Ectodermal cell (in vitro differentiated cells): ENCODE measurements at regions not wholly inside any gene's neighbourhood (a gene's known extent, or its start where the extent isn't known, plus 50 kb on each side); places are given as distances from the start of the nearest gene placed in this dataset.
A peak's percentile ranks its signal among the peaks of the same experiment; 100 is the strongest.

Source experiments
- H3K27ac ChIP-seq: 2 replicates; pipeline ENCODE4 v1.7.0; 2013; ENCODE audit warnings: mild to moderate bottlenecking, low read depth, low read length; ENCODE audit not compliant: insufficient read depth, poor library complexity, severe bottlenecking
- H3K27me3 ChIP-seq: 2 replicates; pipeline ENCODE4 v1.7.0; 2013; ENCODE audit warnings: mild to moderate bottlenecking, low read length; ENCODE audit not compliant: insufficient read depth, control insufficient read depth, poor library complexity, severe bottlenecking
- H3K36me3 ChIP-seq: one replicate; pipeline ENCODE4 v1.7.0; 2013; ENCODE audit warnings: low read length; ENCODE audit not compliant: control insufficient read depth, insufficient read depth
- H3K4me1 ChIP-seq: one replicate; pipeline ENCODE4 v1.7.0; 2013; ENCODE audit warnings: low read length; ENCODE audit not compliant: control insufficient read depth, insufficient read depth
- H3K4me3 ChIP-seq: 2 replicates; pipeline ENCODE4 v1.7.0; 2013; ENCODE audit warnings: low read depth, low read length, control low read depth; ENCODE audit not compliant: insufficient read depth
- H3K9me3 ChIP-seq: 2 replicates; pipeline ENCODE4 v1.7.0; 2013; ENCODE audit warnings: mild to moderate bottlenecking, low read length, moderate library complexity; ENCODE audit not compliant: control insufficient read depth
- WGBS, 2 experiments: methylation state at CpG; one replicate each; pipeline ENCODE4 v1.1.7; 2013; ENCODE audit warnings: missing lambda C conversion rate in 2 of 2; 5-methylcytosine and 5-hydroxymethylcytosine counted together

DNA sequence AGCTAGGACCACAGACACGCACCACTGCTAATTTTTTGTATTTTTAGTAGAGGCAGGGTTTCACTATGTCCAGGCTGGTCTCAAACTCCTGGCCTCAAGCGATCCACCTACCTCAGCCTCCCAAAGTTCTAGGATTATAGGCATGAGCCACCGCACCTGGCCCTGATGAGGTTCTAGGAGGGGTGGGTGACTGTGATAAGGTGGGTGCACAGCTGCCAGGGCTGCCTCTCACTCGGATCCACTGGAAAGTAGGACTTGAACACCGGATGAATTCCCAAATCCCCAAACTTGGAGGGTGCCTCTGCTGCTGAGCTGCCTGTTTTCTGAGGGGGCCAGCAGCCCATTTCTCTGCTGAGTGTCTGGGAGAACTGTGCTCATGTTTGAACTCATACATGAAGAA lies 68.2 kb upstream of the PARP1 start:
- no peaks in the 10 kb centered on the region for H3K27me3 ChIP-seq
- H3K4me1 ChIP-seq, result peaks cover 15% of the 10 kb centered on the region
- H3K4me3 ChIP-seq, result no peak overlapping the region

DNA sequence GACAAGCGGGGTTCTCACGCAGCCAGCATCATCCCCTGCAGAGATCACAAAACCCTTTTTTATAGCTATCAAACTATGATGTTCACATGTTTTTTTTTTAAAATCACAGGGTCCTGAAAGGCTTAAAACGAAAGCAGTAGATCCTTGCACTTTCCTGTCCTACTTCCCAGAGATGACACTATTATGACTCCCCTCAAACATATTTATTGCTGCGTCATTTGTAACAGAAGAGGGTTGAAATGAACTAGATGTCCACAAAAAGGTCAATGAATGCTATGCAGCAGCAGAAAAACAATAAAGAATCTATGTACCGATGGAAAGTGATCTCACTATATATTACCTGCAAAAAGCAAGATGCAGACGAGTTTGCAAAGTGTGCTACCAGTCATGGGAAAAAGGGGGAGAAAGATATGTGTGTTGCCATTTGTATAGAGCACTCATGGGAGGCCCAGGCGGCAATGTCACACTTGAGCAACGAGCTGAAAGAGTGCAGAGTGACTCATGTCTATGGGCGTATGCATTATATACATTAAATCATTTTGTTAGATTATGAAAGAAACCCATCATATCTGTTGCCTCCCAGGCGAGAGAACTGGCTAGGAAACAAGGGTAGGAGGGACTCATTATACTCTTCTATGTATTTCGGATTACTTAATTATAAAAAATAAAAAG lies 68.9 kb upstream of the PARP1 start:
- Histone ChIP-seq H3K27ac (no peak overlapping the region), H3K4me3 (no peak overlapping the region), H3K4me1 (peaks cover 13% of the 10 kb centered on the region), H3K36me3 (no peaks in the 10 kb centered on the region), H3K27me3 (no peaks in the 10 kb centered on the region), H3K9me3 (no peaks in the 10 kb centered on the region)
- 89 to 92% methylated on average over 7 to 9 of the region's 11 CpGs for WGBS, 2 experiments

More for the DNA sequence above, 68.2 kb upstream of the PARP1 start:
- Histone ChIP-seq H3K36me3 (no peaks in the 10 kb centered on the region), H3K9me3 (no peaks in the 10 kb centered on the region), H3K27ac (no peak overlapping the region)
- WGBS, 2 experiments, result 86 to 93% methylated on average over 5 of the region's 5 CpGs

DNA sequence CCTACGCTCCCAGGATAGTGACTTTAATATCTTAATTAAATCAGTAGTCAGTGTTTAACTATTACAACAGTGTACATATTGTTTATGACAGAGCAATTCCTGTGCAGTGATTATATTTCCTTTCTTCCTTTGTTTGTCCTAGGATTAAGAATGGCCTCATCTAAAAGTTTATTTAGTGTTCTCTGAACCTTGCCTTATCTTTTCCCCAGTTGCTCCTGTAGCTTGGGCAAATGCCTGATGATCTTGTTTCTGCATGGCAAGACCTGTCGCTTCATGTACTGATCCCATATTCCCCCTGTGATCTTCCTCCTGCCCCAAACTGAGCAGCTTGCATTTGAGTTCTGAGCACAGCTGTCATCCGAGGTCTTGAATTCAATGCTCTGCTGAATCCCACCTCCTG lies 69.1 kb upstream of the STUM start:
- no peak overlapping the region for H3K4me3 ChIP-seq
- no peaks in the 10 kb centered on the region for H3K27me3 ChIP-seq
- no peaks in the 10 kb centered on the region for H3K9me3 ChIP-seq
- 81 to 92% methylated on average over 2 of the region's 3 CpGs for WGBS, 2 experiments
- no peaks in the 10 kb centered on the region for H3K36me3 ChIP-seq
- H3K4me1 ChIP-seq, result peaks cover 17% of the 10 kb centered on the region
- H3K27ac ChIP-seq, result no peak overlapping the region

DNA sequence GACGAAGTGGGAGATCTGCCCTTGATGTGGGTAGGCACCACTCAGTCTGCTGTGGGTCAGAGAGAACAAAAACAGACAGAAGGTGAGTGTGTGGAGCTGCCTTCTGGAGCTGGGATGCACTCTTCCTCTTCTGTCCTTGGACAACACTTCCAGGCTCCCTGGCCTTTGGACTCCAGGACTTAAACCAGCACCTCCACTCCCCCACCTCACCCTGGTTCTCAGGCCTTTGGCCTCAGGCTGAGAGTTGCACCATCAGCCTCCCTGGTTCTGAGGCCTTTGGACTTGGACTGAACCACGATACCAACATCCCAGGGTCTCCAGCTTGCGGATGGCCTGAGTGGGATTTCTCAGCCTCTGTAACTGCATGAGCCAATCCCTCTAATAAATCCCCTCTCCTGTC lies 68.1 kb upstream of the STUM start:
- peaks cover 9% of the 10 kb centered on the region for H3K4me1 ChIP-seq
- H3K27me3 ChIP-seq, result no peaks in the 10 kb centered on the region
- WGBS, 2 experiments, result 94 to 98% methylated on average over 3 of the region's 3 CpGs
- H3K27ac ChIP-seq, result no peak overlapping the region
- no peak overlapping the region for H3K4me3 ChIP-seq
- H3K36me3 ChIP-seq, result no peaks in the 10 kb centered on the region
- H3K9me3 ChIP-seq, result no peaks in the 10 kb centered on the region

DNA sequence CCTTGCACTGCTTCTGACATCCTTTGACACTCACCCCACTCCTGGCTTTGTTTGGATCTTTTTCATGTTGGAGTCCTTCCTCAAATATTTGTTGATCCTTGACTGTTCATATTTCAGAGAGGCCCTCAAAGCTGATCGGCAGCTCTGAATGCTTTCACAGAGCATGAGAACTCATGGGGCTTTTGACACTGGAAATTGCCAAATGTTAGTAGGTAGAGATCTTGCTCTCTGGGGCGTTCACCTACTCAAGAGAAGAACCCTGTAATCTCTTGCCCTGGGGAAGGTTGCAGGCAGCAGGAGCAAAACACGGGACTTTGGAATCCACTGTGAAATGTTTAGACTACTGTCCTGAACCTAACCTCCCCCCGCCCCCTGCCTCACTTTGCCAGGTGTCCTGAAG lies 67.4 kb upstream of the STUM start:
- WGBS, 2 experiments, result 85 to 86% methylated on average over 4 of the region's 4 CpGs
- Histone ChIP-seq H3K9me3 (no peaks in the 10 kb centered on the region), H3K36me3 (no peaks in the 10 kb centered on the region), H3K27ac (no peak overlapping the region), H3K4me3 (no peak overlapping the region), H3K4me1 (peaks cover 9% of the 10 kb centered on the region), H3K27me3 (no peaks in the 10 kb centered on the region)

DNA sequence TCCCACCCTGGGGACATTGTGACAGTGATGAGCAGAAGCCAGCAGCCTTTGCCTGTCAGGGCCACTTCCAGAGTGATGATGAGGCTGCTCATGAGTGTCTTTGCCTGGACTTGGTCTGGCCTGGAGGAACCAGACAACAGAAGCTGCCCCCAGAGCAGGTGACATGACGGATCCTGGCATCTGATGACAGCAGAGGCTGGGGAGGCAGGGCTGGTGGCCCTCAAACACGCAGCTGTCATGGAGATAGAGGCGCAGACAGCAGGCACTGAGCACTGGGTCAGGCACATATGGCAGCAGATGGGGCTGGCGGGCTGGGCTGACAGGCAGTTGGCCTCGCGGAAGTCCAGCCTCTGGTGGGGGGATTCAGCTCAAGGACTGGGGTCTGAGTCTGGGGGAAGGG lies 66.4 kb upstream of the STUM start:
- Histone ChIP-seq H3K9me3 (no peaks in the 10 kb centered on the region), H3K27ac (no peak overlapping the region), H3K36me3 (no peaks in the 10 kb centered on the region), H3K4me3 (no peak overlapping the region), H3K4me1 (peaks cover 9% of the 10 kb centered on the region), H3K27me3 (no peaks in the 10 kb centered on the region)
- 94 to 96% methylated on average over 6 of the region's 6 CpGs for WGBS, 2 experiments

DNA sequence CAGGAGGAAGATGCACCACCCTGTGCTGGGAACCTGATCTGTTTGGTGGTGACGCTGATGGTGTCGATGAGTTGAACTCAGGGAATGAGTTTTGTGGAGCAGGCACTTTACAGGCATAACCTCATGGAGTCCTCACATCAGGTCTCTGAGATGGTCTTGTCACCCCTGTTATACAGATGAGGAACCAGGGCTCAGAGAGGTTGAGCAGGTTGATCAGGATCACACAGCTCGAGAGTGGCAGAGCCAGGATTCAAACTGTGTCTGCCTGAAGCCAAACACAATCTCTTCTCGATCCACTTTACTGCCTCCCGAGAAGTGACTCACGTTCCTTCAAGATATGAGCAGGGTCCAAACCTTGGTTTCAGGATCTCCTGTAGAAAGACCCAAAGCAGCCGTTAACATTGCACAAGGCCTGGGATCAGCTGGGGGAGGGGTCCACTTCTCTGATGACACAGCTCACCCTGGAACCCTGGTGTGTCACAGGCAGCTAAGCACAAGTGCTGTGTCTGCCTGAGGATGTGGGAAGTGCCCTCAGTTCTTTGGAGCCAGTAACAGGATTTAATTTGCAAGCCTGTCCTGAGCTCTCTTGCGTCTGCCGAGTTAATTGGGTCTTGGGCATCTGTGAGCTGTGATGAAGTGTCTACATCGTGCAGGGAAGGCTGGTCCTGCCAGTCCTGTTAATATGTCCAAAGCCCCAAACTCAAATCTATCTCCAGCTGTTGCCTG lies 65.4 kb upstream of the STUM start:
- no peak overlapping the region for H3K4me3 ChIP-seq
- H3K27me3 ChIP-seq, result no peaks in the 10 kb centered on the region
- H3K27ac ChIP-seq, result peak overlapping the region; percentile 30
- H3K36me3 ChIP-seq, result no peaks in the 10 kb centered on the region
- peaks cover 9% of the 10 kb centered on the region for H3K4me1 ChIP-seq
- 75 to 80% methylated on average over 10 of the region's 10 CpGs for WGBS, 2 experiments
- H3K9me3 ChIP-seq, result no peaks in the 10 kb centered on the region

DNA sequence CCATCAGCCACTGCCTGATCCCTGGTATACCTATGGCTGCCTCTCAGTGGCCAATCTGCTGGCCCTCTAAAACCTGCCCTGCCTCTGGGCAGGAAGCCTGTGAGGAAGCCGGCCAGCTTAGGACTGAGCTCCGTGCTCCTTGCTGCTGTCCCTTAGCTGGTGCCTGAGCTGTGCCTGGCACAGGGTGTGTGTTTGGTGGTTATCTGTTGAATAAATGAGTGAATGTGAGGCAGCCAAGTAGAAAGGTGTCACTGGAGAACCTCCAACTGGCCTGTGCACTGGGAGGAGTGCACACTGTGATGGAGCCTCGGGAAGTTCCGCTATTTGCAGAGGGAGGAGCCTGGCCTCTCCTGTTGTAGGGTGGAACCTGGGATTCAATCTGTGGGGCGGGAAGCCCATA lies 63.4 kb upstream of the STUM start:
- Histone ChIP-seq H3K4me3 (no peak overlapping the region), H3K27me3 (no peaks in the 10 kb centered on the region)
- WGBS, 2 experiments, result 83 to 91% methylated on average over 5 of the region's 5 CpGs

DNA sequence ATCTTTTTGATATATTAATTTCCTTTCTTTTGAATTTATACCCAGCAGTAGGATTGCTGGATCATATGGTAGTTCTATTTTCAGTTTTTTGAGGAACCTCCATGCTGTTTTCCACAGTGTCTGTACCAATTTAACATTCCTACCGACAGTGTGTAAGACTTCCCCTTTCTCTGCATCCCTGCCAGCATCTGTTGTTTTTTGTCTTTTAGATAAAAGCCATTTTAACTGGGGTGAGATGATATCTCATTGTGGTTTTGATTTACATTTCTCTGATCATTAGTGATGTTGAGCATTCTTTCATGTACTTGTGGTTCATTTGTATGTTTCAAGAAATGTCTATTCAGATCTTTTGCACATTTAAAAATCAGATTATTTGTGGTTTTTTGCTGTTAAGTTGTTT lies 62.4 kb upstream of the STUM start:
- Histone ChIP-seq H3K4me1 (peaks cover 9% of the 10 kb centered on the region), H3K4me3 (no peak overlapping the region), H3K27ac (no peak overlapping the region), H3K27me3 (no peaks in the 10 kb centered on the region), H3K9me3 (no peaks in the 10 kb centered on the region), H3K36me3 (no peaks in the 10 kb centered on the region)
- 100% methylated on average over 1 of the region's 1 CpG for WGBS, 2 experiments

More for the DNA sequence above, 63.4 kb upstream of the STUM start:
- no peak overlapping the region for H3K27ac ChIP-seq
- H3K36me3 ChIP-seq, result no peaks in the 10 kb centered on the region
- H3K4me1 ChIP-seq, result peaks cover 9% of the 10 kb centered on the region
- no peaks in the 10 kb centered on the region for H3K9me3 ChIP-seq

DNA sequence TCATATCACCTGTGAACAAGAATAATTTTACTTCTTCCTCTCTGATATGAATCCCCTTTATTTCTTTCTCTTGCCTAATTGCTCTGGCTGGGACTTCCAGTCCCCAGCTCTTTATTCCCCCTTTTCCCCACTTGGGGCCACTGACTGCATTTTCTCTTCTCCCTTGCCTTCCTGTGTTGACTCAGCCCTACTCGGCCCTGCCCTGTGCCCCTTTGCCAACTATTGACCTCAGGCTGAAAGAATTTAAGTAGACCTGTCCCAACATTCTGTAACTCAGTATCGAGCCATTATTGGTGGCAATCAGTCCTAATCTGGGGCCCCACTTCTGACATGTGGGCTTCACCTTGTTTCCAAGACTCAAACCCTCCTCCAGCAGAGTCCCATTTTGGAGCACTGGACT lies 60.6 kb upstream of the STUM start:
- H3K36me3 ChIP-seq, result no peaks in the 10 kb centered on the region
- H3K4me1 ChIP-seq, result peaks cover 8% of the 10 kb centered on the region
- no peaks in the 10 kb centered on the region for H3K27me3 ChIP-seq
- no peak overlapping the region for H3K4me3 ChIP-seq
- no peaks in the 10 kb centered on the region for H3K9me3 ChIP-seq
- H3K27ac ChIP-seq, result no peak overlapping the region
- 89% methylated on average over 2 of the region's 2 CpGs for WGBS, 2 experiments
